HEK293 (cell line): ENCODE measurements at regions not wholly inside any gene's neighbourhood (a gene's known extent, or its start where the extent isn't known, plus 50 kb on each side); places are given as distances from the start of the nearest gene placed in this dataset.

ENCODE experiments used
- CTCF ChIP-seq: fragments of 450-650 bp; formaldehyde crosslinking; IDR thresholded peaks from 2 replicates; pipeline ENCODE4 v1.5.1; 2016; ENCODE audit warnings: missing biosample characterization, missing genetic modification characterization
- ZFP37 ChIP-seq: fragments of 450-650 bp; formaldehyde crosslinking; IDR thresholded peaks from 2 replicates; pipeline ENCODE4 v1.5.1; 2016; ENCODE audit warnings: missing biosample characterization, missing genetic modification characterization
- ZNF175 ChIP-seq: fragments of 450-650 bp; formaldehyde crosslinking; IDR thresholded peaks from 2 replicates; pipeline ENCODE4 v1.5.1; 2016; ENCODE audit warnings: missing biosample characterization, missing genetic modification characterization
- ZNF274 ChIP-seq, 2 experiments: fragments of 200-500 bp in 1 of 2; fragments of 450-650 bp in 1 of 2; sonication (Bioruptor generic) in 1 of 2; formaldehyde crosslinking in 1 of 2; IDR thresholded peaks; 2 replicates each; pipeline versions ENCODE4 v1.5.1 to v1.6.1; 2014 to 2016; ENCODE audit warnings: borderline replicate concordance in 1 of 2, inconsistent platforms in 1 of 2, low read length in 1 of 2, missing biosample characterization in 1 of 2, missing genetic modification characterization in 1 of 2

DNA sequence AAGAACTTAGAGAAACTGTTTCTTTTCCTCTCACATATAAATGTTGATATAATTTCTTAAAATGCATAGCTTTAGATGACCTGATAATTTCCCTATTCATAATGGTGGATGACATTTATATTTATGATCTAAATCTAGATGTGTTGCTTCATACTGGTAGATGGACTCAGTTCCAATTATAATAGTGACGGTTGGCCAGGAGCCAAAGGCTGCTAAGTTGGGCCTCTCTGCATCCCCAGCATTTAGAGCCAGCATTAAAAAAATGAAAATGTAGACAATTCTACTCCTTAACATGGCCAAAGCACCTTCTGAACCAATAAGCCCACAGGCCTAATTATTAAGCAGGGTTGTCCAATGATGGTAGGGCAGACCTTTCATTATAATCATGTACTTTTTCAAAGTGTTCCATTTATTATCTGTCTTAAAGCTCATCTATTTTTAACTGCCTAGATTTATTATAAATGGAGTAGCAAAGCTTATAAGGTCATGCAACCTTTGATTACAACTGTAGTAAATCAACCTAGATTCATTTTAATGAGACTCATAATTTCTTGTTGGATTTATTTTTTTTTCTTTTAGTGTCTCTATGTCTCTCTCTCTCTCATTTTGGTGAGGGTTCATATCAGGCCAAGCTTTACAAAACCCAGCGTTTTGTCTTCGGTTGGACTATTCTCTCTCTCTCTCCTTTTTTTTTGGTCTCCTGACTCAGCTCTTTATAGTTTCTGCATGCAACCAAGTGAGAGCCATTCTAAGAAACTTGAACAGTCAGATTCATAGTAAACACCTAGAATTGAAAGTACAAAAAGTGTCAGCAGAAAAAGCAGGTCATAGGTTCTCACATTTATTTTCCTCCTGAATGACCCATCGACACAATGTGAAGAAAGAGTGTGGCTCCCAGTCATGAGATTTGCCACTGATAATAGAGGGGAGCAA is 2016.1 kb upstream of the PIK3C3 start:
- TF ChIP-seq ZNF175 (tag by site-specific recombination) (no peak), CTCF (tag by site-specific recombination) (no peak), ZNF274 (IDR thresholded peaks at IDR 0.05; ENCODE audit: low read length) (no peak), ZNF274 (tag by site-specific recombination; IDR thresholded peaks at IDR 0.05; ENCODE audit: borderline replicate concordance) (no peak), ZFP37 (tag by site-specific recombination) (no peak)
